Activated CD4-positive, alpha-beta T cell treated with anti-CD3 and anti-CD28 coated beads, Interleukin-10, Interleukin-2, amounts not matched to agents 100 ng/mL and 50 ng/mL, durations not matched to agents 16 hours and 8 hours (primary cell): ENCODE measurements at regions not wholly inside any gene's neighbourhood (a gene's known extent, or its start where the extent isn't known, plus 50 kb on each side); places are given as distances from the start of the nearest gene placed in this dataset.

ENCODE experiments used
- DNase-seq: peaks from one replicate; pipeline ENCODE4 v3.0.0-alpha.2; 2020

DNA sequence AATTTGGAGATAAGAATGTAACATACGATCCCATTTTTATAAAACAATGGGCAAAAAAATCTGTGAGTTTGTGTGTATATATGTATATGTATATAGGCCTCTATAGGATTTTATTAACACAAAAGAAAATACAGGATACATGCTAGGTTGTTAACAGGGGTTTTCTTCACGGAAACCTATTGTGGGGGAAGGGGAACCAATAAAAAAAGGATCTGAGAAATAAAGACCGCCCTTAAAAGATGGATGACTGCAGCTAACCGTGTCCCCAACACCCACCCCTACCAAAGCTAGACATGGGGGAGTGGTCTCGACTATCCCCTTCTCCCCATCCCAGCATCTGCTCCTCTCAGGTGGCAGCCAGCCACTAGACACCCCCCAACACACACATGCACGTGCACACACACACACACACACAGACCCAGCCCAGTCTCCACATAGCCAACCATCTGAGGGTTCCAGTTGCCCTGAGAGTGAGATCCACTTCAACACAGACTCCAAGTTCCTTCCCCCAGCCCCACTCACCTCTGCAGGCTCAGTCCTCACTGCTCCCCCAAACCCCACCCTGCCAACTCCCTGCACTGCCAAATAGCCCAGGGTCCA, 132.9 kb downstream of the TPRA1 start:
- DNase-seq, result no peak

GRCh38 chr3:127457094-127457475, 133.4 kb downstream of the TPRA1 start:
- peak; percentile 20 for DNase-seq

- DNase-seq, result no peak
Observed at GRCh38 chr3:127456471-127457093, 134.0 kb downstream of the TPRA1 start.

- peak; percentile 80 for DNase-seq
Observed at GRCh38 chr3:127455541-127456450, 134.7 kb downstream of the TPRA1 start.

DNA sequence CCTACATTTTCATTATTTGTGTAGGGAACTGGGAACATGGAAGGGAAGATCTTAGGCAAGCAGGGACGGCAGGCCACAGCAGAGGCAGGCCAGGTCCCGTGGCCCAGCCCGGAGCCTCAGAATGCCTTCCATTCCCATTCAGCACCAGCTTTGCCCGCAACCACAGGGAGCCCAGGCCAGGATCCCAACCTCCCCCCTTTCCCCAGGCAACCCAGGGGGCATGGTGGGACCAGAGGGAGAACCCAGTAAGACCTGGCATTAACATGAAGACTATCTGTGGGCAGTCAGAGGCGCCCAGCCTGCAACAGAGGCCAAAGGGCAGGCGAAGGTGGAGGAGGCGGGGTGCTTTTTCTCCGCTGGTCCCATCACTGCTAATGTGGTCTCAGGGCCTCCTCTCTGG, 135.6 kb downstream of the TPRA1 start:
- no peak for DNase-seq

DNA sequence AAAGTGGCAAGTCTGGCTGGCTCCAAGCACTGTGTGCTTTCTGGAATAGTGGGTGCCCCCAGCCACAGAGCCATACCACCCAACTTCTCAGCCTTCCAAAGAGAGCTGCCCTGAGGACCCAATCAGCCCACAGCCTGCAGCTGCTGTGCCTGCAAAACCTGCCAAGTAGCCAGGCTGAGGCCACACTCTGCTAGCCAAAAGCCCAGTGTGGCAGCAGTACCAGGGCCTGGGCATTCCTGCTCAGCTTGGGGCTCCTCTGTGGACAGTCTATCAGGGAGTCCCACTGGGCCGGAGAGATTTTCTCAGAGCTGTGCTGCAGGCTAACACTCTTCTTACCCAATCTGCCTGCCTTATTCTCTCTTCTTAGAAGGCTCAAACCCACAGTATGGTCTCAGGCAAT, 136.5 kb downstream of the TPRA1 start:
- DNase-seq, result no peak

- no peak for DNase-seq
Observed at GRCh38 chr3:127452321-127452821, 138.2 kb downstream of the TPRA1 start.

DNA sequence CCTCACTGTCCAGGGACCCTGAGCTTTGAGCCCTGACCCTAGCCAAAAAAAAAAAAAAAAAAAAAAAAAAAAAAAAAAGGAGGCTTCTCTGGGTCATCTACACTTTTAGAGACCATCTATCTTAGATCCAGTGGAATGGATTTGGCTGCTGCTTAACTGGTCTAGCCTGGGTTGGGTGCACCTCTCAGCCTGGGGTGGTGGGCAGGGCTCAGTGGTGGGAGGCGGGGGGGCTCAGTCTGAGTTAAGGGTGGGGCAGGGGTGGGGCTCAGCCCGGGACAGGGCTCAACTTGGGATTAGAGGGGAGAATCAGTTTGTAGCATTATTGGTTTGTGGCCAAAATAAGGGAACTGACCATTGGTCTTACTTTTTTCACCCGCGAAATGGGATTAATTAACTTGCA, 139.2 kb downstream of the TPRA1 start:
- no peak for DNase-seq

- DNase-seq, result no peak
Observed at GRCh38 chr3:127450331-127450730, 140.2 kb downstream of the TPRA1 start.

DNA sequence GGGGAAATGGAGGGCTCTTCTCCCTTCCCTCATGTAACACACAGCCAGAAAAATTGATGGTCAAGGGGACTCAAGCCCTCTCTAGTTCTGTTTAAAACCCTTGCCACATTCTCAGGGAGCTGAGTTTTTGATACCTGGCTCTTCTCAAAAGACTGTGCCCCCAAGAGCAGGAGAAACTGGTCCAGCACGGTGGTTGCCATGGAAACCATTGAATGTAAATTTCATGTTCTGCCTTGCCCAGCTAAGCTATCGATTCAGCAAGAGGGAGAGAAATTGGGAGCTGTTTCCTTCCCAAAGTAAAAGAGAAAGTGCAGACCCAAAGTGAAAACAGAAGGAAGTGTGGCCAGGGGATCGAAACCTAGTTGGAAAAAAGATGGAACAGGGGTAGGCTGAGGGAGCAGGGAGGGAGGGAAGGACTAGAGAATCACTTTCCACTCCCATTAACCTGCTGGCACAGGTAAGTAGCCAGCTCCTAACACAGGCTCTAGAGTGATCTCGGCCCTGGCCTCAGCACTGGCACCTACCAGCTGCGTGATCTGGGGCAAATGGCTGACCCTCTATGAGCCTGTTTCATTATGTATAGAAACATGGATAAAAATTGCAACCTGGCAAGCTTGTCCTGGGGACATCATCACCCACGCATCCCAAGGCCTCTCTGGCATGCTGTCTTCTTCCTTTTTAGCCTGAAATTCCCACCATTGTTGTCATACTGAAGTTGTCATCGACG, 140.9 kb downstream of the TPRA1 start:
- DNase-seq, result no peak

DNA sequence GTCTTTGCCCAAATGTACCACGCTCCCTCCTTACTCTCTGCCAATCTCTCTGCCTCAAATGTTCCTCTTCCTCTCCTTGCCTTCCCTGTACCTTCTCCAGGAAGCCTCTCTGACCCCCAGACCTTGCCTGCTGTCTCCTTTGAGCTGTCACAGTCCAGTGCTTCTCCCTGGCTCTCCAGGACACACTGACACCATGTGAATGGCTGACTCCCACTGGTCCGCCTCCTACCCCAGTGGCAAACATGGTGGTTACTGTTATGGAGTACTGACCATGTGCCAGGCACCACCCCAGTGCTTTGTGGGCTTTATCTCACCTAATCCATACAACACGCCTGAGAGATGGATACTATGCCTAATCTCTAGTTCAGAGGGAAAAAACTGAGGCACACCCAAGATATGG, 141.9 kb downstream of the TPRA1 start:
- DNase-seq, result no peak

DNA sequence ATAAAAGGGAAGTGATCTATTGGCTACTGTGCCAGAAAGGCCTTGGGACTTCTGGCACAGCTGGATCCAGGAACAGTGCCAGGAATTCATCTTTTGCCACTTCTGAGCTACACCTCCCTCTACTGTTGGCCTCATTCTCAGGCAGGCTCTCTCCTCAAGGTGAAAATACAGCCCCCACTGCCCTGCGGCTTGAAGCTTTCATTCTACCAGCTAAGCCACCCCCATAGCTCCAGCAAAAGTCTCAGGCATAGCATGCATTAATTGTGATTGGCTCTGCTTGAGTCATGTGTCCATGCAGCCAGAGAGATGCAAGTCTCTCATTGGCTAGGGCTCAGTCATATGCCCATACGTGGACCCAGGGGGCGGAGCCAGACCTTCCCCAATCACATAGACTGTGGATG, 142.4 kb downstream of the TPRA1 start:
- no peak for DNase-seq

DNA sequence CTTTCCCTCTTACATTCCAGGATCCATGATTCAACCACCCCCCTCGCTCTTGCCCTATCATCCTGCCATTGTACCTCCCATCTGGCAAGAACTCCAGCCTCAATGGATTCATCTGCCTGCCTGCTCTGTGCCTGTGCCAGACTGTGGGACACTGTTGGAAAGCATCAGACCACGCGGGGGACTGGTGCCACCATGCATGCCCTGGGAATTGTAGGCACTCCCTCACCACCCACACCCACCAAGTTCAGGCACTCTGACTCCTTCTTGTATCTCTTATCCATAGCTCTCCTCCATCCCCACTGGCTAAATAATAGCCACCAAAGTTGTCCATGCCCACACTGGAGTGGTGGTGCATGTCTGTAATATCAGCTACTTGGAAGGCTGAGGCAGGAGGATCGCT, 143.8 kb downstream of the TPRA1 start:
- no peak for DNase-seq

DNA sequence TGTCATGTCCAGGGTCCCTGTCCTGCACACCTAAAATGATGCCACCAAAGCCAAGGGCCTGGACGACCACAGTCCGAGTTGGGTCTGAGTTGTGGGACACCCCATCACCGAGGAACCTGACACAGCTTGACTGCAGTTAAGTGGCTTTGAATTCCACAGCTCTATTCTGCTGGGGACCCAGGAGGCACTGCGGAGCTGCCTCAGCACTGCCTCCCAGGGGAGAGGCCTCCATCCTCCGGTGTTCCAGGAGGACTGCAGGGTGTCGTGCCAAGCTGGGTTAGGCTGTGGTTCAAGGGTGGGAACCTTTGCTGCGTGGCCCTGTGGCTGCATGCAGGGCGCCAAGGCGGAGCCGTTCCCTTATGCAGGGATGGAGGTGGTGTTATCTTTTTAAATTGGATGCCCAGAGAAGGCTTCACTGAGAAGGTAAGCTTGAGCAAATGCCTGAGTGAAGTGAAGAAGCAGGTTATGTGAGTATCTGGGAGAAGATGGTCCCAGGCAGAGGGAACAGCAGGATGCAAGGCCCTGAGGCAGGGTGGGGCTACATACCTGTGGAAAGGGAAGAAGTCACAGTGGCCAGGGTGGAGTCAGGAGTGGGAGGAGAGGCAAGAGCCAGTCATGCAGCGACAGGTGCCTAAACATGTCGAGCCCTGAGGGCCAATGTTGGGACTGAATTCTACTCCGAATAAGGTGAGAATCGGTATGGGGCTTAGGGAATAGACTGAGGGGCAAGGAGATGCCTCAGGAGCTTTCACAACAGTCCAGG, 144.8 kb downstream of the TPRA1 start:
- no peak for DNase-seq

DNA sequence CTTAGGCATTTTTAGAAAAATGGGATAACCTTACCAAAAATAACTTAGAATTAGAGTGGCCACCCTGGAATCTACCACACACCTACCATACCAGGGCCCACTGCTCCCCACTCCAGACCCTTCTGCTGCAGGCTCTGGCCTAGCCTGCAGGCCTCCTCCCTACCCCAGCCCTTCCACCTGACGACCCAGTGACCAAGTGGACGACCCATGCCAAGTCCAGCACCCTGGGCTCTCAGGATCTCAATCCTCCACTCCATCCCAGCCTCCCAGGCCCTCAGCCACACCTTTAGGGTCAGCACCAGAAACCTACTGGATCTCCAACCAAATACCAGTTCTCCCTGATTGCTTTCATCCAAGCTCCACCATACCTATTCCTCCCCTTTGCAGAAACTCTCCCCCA, 145.8 kb downstream of the TPRA1 start:
- DNase-seq, result no peak

GRCh38 chr3:127443581-127444375, 146.8 kb downstream of the TPRA1 start:
- no peak for DNase-seq

DNA sequence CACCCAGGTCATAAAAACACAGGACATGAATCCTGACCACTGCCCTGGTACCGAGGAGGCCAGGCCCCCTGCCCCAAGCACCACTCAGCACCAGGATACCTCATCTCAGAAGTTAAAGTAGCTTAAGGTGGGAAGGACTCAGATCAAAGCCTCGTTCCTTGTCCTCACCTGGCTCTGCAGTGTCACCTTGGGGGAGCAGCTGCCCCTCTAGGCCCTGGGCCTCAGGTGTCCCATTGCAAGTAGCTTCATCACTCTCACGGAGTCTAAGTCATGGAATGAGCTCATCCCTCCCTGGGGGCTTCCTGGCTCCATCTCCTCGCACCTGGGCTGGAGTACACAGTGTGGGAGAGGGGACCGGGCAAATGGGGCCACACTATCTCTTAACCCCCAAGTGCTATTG, 148.0 kb downstream of the TPRA1 start:
- DNase-seq, result no peak

DNA sequence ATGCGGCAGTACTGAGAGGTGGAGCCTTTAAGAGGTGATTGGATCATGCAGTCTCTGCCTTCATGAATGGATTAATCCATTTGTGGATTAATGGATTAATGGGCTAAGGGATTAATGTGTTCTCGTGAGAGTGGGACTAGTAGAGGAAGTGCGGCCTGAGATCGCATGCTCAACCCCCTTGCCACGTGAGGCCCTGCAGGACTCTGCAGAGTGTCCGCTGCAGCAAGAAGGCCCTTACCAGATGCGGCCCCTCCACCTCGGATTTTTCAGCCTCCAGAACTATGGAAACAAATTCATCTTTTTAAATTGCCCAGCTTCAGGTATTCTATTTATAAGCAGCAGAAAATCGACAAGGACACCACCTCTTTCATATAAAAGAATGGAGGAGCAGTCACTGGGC, 148.8 kb downstream of the TPRA1 start:
- no peak for DNase-seq

- no peak for DNase-seq
Observed at GRCh38 chr3:127440384-127440783, 150.1 kb downstream of the TPRA1 start.

DNA sequence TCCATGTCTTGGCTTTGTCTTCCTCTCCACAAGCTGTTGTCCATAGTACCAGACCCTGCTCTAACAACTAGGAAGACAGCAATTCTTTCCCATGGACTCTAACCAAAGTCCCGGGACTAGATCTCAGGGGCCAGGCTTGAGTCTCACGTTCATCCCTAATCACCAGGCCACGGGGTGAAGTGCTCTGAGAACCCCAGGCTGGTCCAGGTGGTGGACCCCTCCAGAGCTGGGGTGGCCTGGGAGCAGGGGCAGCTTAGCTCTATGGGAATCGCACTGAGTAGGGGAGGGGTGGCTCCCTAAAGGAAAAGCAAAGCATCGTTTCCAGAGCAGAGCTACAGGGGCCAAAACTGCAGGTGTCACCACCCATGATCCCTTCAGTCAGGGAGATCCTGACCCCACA, 150.9 kb downstream of the TPRA1 start:
- DNase-seq, result no peak

DNA sequence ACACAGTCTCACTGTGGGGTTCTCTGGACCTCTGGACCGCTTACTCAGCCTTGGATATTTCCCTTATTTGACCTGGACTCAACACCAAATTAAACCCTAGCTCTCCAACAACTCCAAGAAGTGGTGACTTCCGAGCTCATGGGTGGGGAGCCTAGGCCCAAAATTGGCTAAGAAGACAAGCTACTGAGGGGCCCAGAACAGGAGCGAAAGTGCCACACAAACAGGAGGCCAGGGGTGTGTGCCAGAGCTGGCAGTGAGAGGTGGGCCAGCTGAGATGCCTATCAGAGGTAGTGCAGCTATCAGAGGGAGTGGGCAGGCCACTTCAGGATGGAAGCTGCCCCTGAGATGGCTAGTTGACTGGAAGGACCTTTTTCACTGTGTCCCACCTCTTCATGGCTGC, 151.1 kb upstream of the PRR20G start:
- no peak for DNase-seq

DNA sequence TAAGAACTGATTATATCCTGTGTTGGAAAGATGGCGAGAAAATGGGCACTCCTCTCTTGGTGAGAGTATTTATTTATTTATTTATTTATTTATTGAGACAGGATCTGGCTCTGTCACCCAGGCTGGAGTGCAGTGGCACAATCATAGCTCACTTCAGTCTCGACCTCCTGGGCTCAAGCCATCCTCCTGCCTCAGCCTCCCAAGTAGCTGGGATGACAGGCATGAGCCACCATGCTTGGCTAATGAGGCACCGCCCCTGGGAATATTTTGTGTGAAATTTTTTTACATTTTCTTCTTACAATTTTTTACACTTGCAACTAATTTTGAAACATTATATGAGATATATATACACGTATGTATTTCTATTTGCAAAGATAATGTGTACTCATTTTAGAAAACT, 150.5 kb upstream of the PRR20G start:
- no peak for DNase-seq
